ENCODE measurements at regions not wholly inside any gene's neighbourhood (a gene's known extent, or its start where the extent isn't known, plus 50 kb on each side); places are given as distances from the start of the nearest gene placed in this dataset.

- H3K9me3 ChIP-seq (ENCODE audit: low read length): no peaks in the 10 kb centered on the region
- H3K27me3 ChIP-seq (ENCODE audit: insufficient read depth, low read length): peaks cover under 1% of the 10 kb centered on the region
- no peak overlapping the region for H2AFZ ChIP-seq (ENCODE audit: low read depth, low read length)
- H3K4me1 ChIP-seq (ENCODE audit: insufficient read depth, low read length): no peaks in the 10 kb centered on the region
- H3K36me3 ChIP-seq (ENCODE audit: insufficient read depth, low read length): no peaks in the 10 kb centered on the region
- no peak overlapping the region for H3K4me3 ChIP-seq (ENCODE audit: low read length)
Observed at GRCh38 chr14:34067587-34067986, 116.7 kb upstream of the EGLN3 start.

GRCh38 chr14:34065690-34066391 is 115.0 kb upstream of the EGLN3 start:
- H3K4me1 ChIP-seq (ENCODE audit: insufficient read depth, low read length): no peaks in the 10 kb centered on the region
- H3K9me3 ChIP-seq (ENCODE audit: low read length): no peaks in the 10 kb centered on the region
- H3K27me3 ChIP-seq (ENCODE audit: insufficient read depth, low read length): peaks cover 10% of the 10 kb centered on the region
- H3K36me3 ChIP-seq (ENCODE audit: insufficient read depth, low read length): no peaks in the 10 kb centered on the region
- H3K4me3 ChIP-seq (ENCODE audit: low read length): no peak overlapping the region
- no peak overlapping the region for H2AFZ ChIP-seq (ENCODE audit: low read depth, low read length)

- H3K27me3 ChIP-seq (ENCODE audit: insufficient read depth, low read length): peaks cover 16% of the 10 kb centered on the region
- H3K9me3 ChIP-seq (ENCODE audit: low read length): no peaks in the 10 kb centered on the region
- no peak overlapping the region for H3K4me3 ChIP-seq (ENCODE audit: low read length)
- no peaks in the 10 kb centered on the region for H3K4me1 ChIP-seq (ENCODE audit: insufficient read depth, low read length)
- H2AFZ ChIP-seq (ENCODE audit: low read depth, low read length): no peak overlapping the region
- no peaks in the 10 kb centered on the region for H3K36me3 ChIP-seq (ENCODE audit: insufficient read depth, low read length)
Observed at GRCh38 chr14:34065236-34065635, 114.4 kb upstream of the EGLN3 start.

- H3K9me3 ChIP-seq (ENCODE audit: low read length): no peaks in the 10 kb centered on the region
Observed at GRCh38 chr14:34064349-34064748, 113.5 kb upstream of the EGLN3 start.

GRCh38 chr14:34063470-34064164 is 112.7 kb upstream of the EGLN3 start:
- Histone ChIP-seq H2AFZ (ENCODE audit: low read depth, low read length) (no peak overlapping the region), H3K4me1 (ENCODE audit: insufficient read depth, low read length) (no peaks in the 10 kb centered on the region), H3K4me3 (ENCODE audit: low read length) (no peak overlapping the region), H3K27me3 (ENCODE audit: insufficient read depth, low read length) (peaks cover 28% of the 10 kb centered on the region), H3K9me3 (ENCODE audit: low read length) (no peaks in the 10 kb centered on the region), H3K36me3 (ENCODE audit: insufficient read depth, low read length) (no peaks in the 10 kb centered on the region)

More at GRCh38 chr14:34064349-34064748, 113.5 kb upstream of the EGLN3 start:
- Histone ChIP-seq H2AFZ (ENCODE audit: low read depth, low read length) (no peak overlapping the region), H3K4me1 (ENCODE audit: insufficient read depth, low read length) (no peaks in the 10 kb centered on the region), H3K4me3 (ENCODE audit: low read length) (no peak overlapping the region), H3K36me3 (ENCODE audit: insufficient read depth, low read length) (no peaks in the 10 kb centered on the region), H3K27me3 (ENCODE audit: insufficient read depth, low read length) (peaks cover 23% of the 10 kb centered on the region)

- H3K36me3 ChIP-seq (ENCODE audit: insufficient read depth, low read length): no peaks in the 10 kb centered on the region
- peaks cover 28% of the 10 kb centered on the region for H3K27me3 ChIP-seq (ENCODE audit: insufficient read depth, low read length)
- H3K9me3 ChIP-seq (ENCODE audit: low read length): no peaks in the 10 kb centered on the region
- no peaks in the 10 kb centered on the region for H3K4me1 ChIP-seq (ENCODE audit: insufficient read depth, low read length)
- no peak overlapping the region for H3K4me3 ChIP-seq (ENCODE audit: low read length)
- no peak overlapping the region for H2AFZ ChIP-seq (ENCODE audit: low read depth, low read length)
Observed at GRCh38 chr14:34063042-34063441, 112.2 kb upstream of the EGLN3 start.

GRCh38 chr14:34062353-34062973 is 111.6 kb upstream of the EGLN3 start:
- H3K36me3 ChIP-seq (ENCODE audit: insufficient read depth, low read length): no peaks in the 10 kb centered on the region
- H3K4me3 ChIP-seq (ENCODE audit: low read length): no peak overlapping the region
- no peak overlapping the region for H2AFZ ChIP-seq (ENCODE audit: low read depth, low read length)
- peaks cover 28% of the 10 kb centered on the region for H3K27me3 ChIP-seq (ENCODE audit: insufficient read depth, low read length)
- no peaks in the 10 kb centered on the region for H3K4me1 ChIP-seq (ENCODE audit: insufficient read depth, low read length)
- peaks cover 1% of the 10 kb centered on the region for H3K9me3 ChIP-seq (ENCODE audit: low read length)

GRCh38 chr14:34060651-34060999 is 109.8 kb upstream of the EGLN3 start:
- Histone ChIP-seq H3K36me3 (ENCODE audit: insufficient read depth, low read length) (no peaks in the 10 kb centered on the region), H3K9me3 (ENCODE audit: low read length) (peaks cover 1% of the 10 kb centered on the region), H3K4me3 (ENCODE audit: low read length) (peak overlapping the region; percentile 43), H3K4me1 (ENCODE audit: insufficient read depth, low read length) (peaks cover 2% of the 10 kb centered on the region), H2AFZ (ENCODE audit: low read depth, low read length) (peak overlapping the region; percentile 85), H3K27me3 (ENCODE audit: insufficient read depth, low read length) (peaks cover 28% of the 10 kb centered on the region)

GRCh38 chr14:34059925-34060650 is 109.2 kb upstream of the EGLN3 start:
- peaks cover 2% of the 10 kb centered on the region for H3K4me1 ChIP-seq (ENCODE audit: insufficient read depth, low read length)
- H3K4me3 ChIP-seq (ENCODE audit: low read length): peak overlapping the region; percentile 43
- H3K36me3 ChIP-seq (ENCODE audit: insufficient read depth, low read length): no peaks in the 10 kb centered on the region
- peak overlapping the region; percentile 85 for H2AFZ ChIP-seq (ENCODE audit: low read depth, low read length)
- H3K9me3 ChIP-seq (ENCODE audit: low read length): peaks cover 1% of the 10 kb centered on the region
- peaks cover 28% of the 10 kb centered on the region for H3K27me3 ChIP-seq (ENCODE audit: insufficient read depth, low read length)

GRCh38 chr14:34059037-34059924 is 108.4 kb upstream of the EGLN3 start:
- Histone ChIP-seq H3K36me3 (ENCODE audit: insufficient read depth, low read length) (no peaks in the 10 kb centered on the region), H3K27me3 (ENCODE audit: insufficient read depth, low read length) (peaks cover 28% of the 10 kb centered on the region), H3K4me3 (ENCODE audit: low read length) (peak overlapping the region; percentile 43), H2AFZ (ENCODE audit: low read depth, low read length) (peak overlapping the region; percentile 85), H3K9me3 (ENCODE audit: low read length) (peaks cover 1% of the 10 kb centered on the region), H3K4me1 (ENCODE audit: insufficient read depth, low read length) (peaks cover 2% of the 10 kb centered on the region)

- Histone ChIP-seq H3K4me3 (ENCODE audit: low read length) (no peak overlapping the region), H3K36me3 (ENCODE audit: insufficient read depth, low read length) (no peaks in the 10 kb centered on the region), H3K4me1 (ENCODE audit: insufficient read depth, low read length) (peaks cover 2% of the 10 kb centered on the region), H2AFZ (ENCODE audit: low read depth, low read length) (no peak overlapping the region), H3K9me3 (ENCODE audit: low read length) (peaks cover 1% of the 10 kb centered on the region), H3K27me3 (ENCODE audit: insufficient read depth, low read length) (peaks cover 28% of the 10 kb centered on the region)
Observed at GRCh38 chr14:34058510-34058909, 107.6 kb upstream of the EGLN3 start.

- Histone ChIP-seq H3K4me3 (ENCODE audit: low read length) (no peak overlapping the region), H2AFZ (ENCODE audit: low read depth, low read length) (no peak overlapping the region), H3K9me3 (ENCODE audit: low read length) (peaks cover 1% of the 10 kb centered on the region), H3K36me3 (ENCODE audit: insufficient read depth, low read length) (no peaks in the 10 kb centered on the region), H3K27me3 (ENCODE audit: insufficient read depth, low read length) (peaks cover 20% of the 10 kb centered on the region), H3K4me1 (ENCODE audit: insufficient read depth, low read length) (peaks cover 2% of the 10 kb centered on the region)
Observed at GRCh38 chr14:34056046-34056445, 105.2 kb upstream of the EGLN3 start.
